PC-9 (cell line): ENCODE measurements at regions not wholly inside any gene's neighbourhood (a gene's known extent, or its start where the extent isn't known, plus 50 kb on each side); places are given as distances from the start of the nearest gene placed in this dataset.

Experiments used
- BruUV-seq: library from RNA; stranded (reverse); fragments of 400-500 nt; replicated peaks from 2 replicates; lab custom pipeline; 2021; lab: Mats Ljungman, UMichigan
- CTCF ChIA-PET: fragments of 300-600 bp; sonication (Branson Sonifier 250); formaldehyde crosslinking; loops from one replicate; lab custom pipeline; 2022; ENCODE audit warnings: antibody characterized with exemption; lab: Charles Lee
- POLR2A ChIA-PET: fragments of 300-600 bp; sonication (Branson Sonifier 250); formaldehyde crosslinking; loops from one replicate; lab custom pipeline; 2022; ENCODE audit warnings: antibody characterized with exemption; ENCODE audit not compliant: unreplicated experiment; lab: Charles Lee
- DNase-seq, 2 experiments: peaks; one replicate each; pipeline versions ENCODE4 v3.0.0 to v3.0.0-alpha.2; 2015 to 2022; ENCODE audit warnings: mixed read lengths in 1 of 2
- H2AFZ ChIP-seq: fragments of 200-600 bp; sonication (generic); 2 replicates; pipeline ENCODE4 v1.8.1; 2017; ENCODE audit warnings: antibody characterized with exemption
- H3F3A ChIP-seq: fragments of 200-600 bp; sonication (generic); 2 replicates; pipeline ENCODE4 v1.8.1; 2017; ENCODE audit warnings: antibody characterized with exemption, mild to moderate bottlenecking, low read depth; ENCODE audit not compliant: insufficient read depth
- H3K27ac ChIP-seq: fragments of 200-600 bp; sonication (generic); 2 replicates; pipeline ENCODE4 v1.6.1; 2016; ENCODE audit warnings: mixed run types
- H3K27me3 ChIP-seq: fragments of 200-600 bp; sonication (generic); 2 replicates; pipeline ENCODE4 v1.6.1; 2016; ENCODE audit warnings: low read depth, mixed run types; ENCODE audit not compliant: insufficient read depth
- H3K36me3 ChIP-seq: fragments of 200-600 bp; sonication (generic); 2 replicates; pipeline ENCODE4 v1.6.1; 2016; ENCODE audit warnings: low read depth, mixed run types
- H3K4me1 ChIP-seq: fragments of 200-600 bp; sonication (generic); replicated peaks from 2 replicates; pipeline ENCODE4 v1.6.1; 2016; ENCODE audit warnings: mixed run types; ENCODE audit not compliant: insufficient read depth
- H3K4me2 ChIP-seq: fragments of 200-600 bp; sonication (generic); 2 replicates; pipeline ENCODE4 v1.6.1; 2017; ENCODE audit warnings: mixed run types
- H3K4me3 ChIP-seq: fragments of 200-600 bp; sonication (generic); 2 replicates; pipeline ENCODE4 v1.6.1; 2016; ENCODE audit warnings: mixed run types
- H3K79me2 ChIP-seq: fragments of 200-600 bp; sonication (generic); 2 replicates; pipeline ENCODE4 v1.6.1; 2017; ENCODE audit warnings: low read depth, mixed run types
- H3K9me2 ChIP-seq: fragments of 200-600 bp; sonication (generic); 2 replicates; pipeline ENCODE4 v1.8.1; 2017; ENCODE audit warnings: mild to moderate bottlenecking; ENCODE audit not compliant: insufficient read depth
- H3K9me3 ChIP-seq: fragments of 200-600 bp; sonication (generic); 2 replicates; pipeline ENCODE4 v1.8.1; 2016; ENCODE audit warnings: low read depth; ENCODE audit not compliant: insufficient read depth
- H4K20me1 ChIP-seq: fragments of 200-600 bp; sonication (generic); 2 replicates; pipeline ENCODE4 v1.8.1; 2017; ENCODE audit not compliant: insufficient read depth
- EZH2 ChIP-seq: fragments of 200-600 bp; sonication (generic); IDR thresholded peaks from 2 replicates; pipeline ENCODE4 v1.8.0; 2017; ENCODE audit warnings: antibody characterized with exemption, low read depth
- intact Hi-C: fragments of 100-400 bp; cut with micrococcal nuclease; formaldehyde crosslinking; loops from one replicate; pipeline ENCODE4 v1.10.0; 2022; ENCODE audit not compliant: unreplicated experiment
- TF ChIP-seq, protein P1 (sequence below): fragments of 200-600 bp; sonication (generic); conservative IDR thresholded peaks from 2 replicates; pipeline ENCODE4 v1.6.1; 2017; ENCODE audit warnings: mixed run types, antibody characterized with exemption, mild to moderate bottlenecking, moderate library complexity

DNA sequence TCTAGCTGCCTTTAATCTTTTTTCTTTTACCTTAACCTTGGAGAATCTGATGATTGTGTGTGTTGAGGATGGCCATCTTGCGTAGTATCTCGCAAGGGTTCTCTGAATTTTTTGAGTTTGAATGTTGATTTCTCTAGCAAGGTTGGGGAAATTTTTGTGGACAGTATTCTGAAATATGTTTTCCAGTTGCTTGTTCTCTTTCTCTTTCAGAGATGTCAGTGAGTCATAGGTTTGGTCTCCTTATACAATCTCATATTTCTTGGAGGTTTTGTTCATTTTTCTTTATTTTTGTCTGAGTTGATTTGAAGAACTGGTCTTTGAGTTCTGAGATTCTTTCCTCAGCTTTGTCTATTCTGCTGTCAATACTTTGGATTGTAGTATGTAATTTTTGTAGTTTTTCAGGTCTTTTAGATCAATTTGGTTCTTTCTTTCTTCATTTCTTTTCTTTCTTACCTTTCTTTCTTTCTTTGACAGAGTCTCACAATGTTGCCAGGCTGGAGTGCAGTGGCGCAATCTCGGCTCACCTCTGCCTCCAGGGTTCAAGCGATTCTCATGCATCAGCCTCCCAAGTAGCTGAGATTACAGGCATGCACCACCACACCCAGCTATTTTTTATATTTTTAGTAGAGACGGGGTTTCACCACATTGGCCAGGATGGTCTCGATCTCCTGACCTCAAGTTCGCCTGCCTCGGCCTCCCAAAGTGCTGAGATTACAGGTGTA is 366.4 kb upstream of the RASGRP1 start:
- BruUV-seq: no TSS peak

DNA sequence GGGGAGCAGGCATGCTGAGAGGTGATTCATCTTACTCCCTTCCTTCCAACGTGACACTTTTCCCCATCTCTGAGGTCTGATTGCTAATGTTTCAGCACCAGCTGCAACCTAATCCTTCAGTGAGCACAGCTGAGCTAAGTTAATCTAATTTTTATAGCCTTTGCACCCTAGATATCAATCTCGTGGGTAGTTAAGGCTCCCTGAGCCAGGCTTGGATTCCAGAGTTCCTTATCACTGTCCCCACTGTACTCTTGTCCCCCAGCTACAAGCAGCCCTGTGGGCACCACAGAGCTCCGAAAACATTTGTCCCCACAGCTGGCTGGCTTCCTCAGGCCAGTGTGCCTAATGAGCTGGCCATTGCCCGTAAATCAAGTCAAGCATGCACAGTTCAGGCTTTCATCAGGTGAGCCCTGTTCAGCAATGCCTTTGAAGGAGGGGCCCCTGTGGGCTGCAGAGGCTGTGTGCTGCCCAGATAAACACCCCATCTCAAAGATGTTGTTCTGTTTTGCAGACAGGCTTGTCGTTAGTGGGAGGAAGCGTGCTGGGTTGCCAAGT is 376.9 kb upstream of the RASGRP1 start:
- DNase-seq: peak; percentile 6 to 40
- no peaks in the 10 kb centered on the region for H3K9me3 ChIP-seq

More for the DNA sequence above, 366.4 kb upstream of the RASGRP1 start:
- no peaks in the 10 kb centered on the region for H3K4me1 ChIP-seq
- H4K20me1 ChIP-seq: no peaks in the 10 kb centered on the region
- H3K36me3 ChIP-seq: no peaks in the 10 kb centered on the region
- no peak overlapping the region for H2AFZ ChIP-seq
- H3F3A ChIP-seq: no peaks in the 10 kb centered on the region
- no peak overlapping the region for H3K4me2 ChIP-seq
- ChIA-PET CTCF (no interaction called here), POLR2A (no interaction called here)
- no peaks in the 10 kb centered on the region for H3K9me3 ChIP-seq
- no peak overlapping the region for H3K4me3 ChIP-seq
- DNase-seq: no peak
- no peaks in the 10 kb centered on the region for H3K27me3 ChIP-seq
- no peak overlapping the region for H3K27ac ChIP-seq
- TF ChIP-seq, protein P1, sequence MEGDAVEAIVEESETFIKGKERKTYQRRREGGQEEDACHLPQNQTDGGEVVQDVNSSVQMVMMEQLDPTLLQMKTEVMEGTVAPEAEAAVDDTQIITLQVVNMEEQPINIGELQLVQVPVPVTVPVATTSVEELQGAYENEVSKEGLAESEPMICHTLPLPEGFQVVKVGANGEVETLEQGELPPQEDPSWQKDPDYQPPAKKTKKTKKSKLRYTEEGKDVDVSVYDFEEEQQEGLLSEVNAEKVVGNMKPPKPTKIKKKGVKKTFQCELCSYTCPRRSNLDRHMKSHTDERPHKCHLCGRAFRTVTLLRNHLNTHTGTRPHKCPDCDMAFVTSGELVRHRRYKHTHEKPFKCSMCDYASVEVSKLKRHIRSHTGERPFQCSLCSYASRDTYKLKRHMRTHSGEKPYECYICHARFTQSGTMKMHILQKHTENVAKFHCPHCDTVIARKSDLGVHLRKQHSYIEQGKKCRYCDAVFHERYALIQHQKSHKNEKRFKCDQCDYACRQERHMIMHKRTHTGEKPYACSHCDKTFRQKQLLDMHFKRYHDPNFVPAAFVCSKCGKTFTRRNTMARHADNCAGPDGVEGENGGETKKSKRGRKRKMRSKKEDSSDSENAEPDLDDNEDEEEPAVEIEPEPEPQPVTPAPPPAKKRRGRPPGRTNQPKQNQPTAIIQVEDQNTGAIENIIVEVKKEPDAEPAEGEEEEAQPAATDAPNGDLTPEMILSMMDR: no peak
- TF ChIP-seq EZH2: no peak
- no peaks in the 10 kb centered on the region for H3K9me2 ChIP-seq
- intact Hi-C loops: no loop called here
- H3K79me2 ChIP-seq: no peaks in the 10 kb centered on the region

DNA sequence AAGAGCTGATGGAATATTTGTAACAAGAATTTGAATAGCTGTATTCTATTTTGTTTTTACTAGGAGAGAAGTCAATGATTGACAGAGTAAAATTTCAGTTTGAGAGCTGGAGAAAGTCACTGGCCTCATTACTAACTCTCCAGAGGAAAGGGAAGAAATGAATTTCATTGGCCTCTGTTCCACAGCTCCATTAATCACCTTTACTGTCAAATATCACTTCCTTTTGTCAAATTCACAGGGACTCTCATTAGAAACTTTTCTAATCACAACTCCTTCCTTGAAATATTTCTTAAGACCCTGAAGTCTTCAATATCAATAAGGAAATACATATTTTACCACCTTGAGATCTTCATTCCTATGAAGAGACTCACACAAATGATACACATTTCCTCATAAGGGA is 379.9 kb upstream of the RASGRP1 start:
- BruUV-seq: no TSS peak

More for the DNA sequence above, 376.9 kb upstream of the RASGRP1 start:
- Histone ChIP-seq H3K79me2 (no peaks in the 10 kb centered on the region), H4K20me1 (no peaks in the 10 kb centered on the region), H3K27me3 (no peaks in the 10 kb centered on the region), H3K27ac (no peak overlapping the region), H3K4me3 (no peak overlapping the region), H3F3A (no peaks in the 10 kb centered on the region; the same call in 1 of the 2 replicates), H3K4me1 (peaks cover 21% of the 10 kb centered on the region), H2AFZ (no peak overlapping the region), H3K4me2 (no peak overlapping the region; the same call in 1 of the 2 replicates), H3K9me2 (no peaks in the 10 kb centered on the region), H3K36me3 (no peaks in the 10 kb centered on the region)
- ChIA-PET POLR2A (no interaction called here), CTCF (interaction anchor here (0.6 kb wide), 1 partner anchor 19 kb away, joined by 3 read pairs; no protein-coding TSS in a partner anchor)
- no TSS peak for BruUV-seq
- intact Hi-C loops: no loop called here
- TF ChIP-seq, protein P1: no peak
- TF ChIP-seq EZH2: no peak

More for the DNA sequence above, 379.9 kb upstream of the RASGRP1 start:
- POLR2A ChIA-PET: no interaction called here
- peak overlapping the region; percentile 16; the same call in 1 of the 2 replicates for H3K27ac ChIP-seq
- no peaks in the 10 kb centered on the region for H3K79me2 ChIP-seq
- peaks cover 21% of the 10 kb centered on the region for H3K4me1 ChIP-seq
- no peak for TF ChIP-seq EZH2
- TF ChIP-seq, protein P1: no peak
- no peak overlapping the region for H3K4me3 ChIP-seq
- no peak overlapping the region for H2AFZ ChIP-seq
- 0 out of 2 replicates have a peak overlapping the region, but pooled peaks have one; percentile 6 for H3K4me2 ChIP-seq
- no peaks in the 10 kb centered on the region; the same call in 1 of the 2 replicates for H3F3A ChIP-seq
- H3K9me2 ChIP-seq: no peaks in the 10 kb centered on the region
- no peaks in the 10 kb centered on the region for H4K20me1 ChIP-seq
- no peaks in the 10 kb centered on the region for H3K27me3 ChIP-seq
- peak in 1 of 2 experiments; percentile 73 for DNase-seq
- CTCF ChIA-PET: no interaction called here
- intact Hi-C loops: loop anchor here (2.0 kb wide), 1 partner anchor 76 kb away; no protein-coding TSS in a partner anchor
- H3K36me3 ChIP-seq: no peaks in the 10 kb centered on the region
- H3K9me3 ChIP-seq: no peaks in the 10 kb centered on the region
